ENCODE measurements at regions not wholly inside any gene's neighbourhood (a gene's known extent, or its start where the extent isn't known, plus 50 kb on each side); places are given as distances from the start of the nearest gene placed in this dataset.

DNA sequence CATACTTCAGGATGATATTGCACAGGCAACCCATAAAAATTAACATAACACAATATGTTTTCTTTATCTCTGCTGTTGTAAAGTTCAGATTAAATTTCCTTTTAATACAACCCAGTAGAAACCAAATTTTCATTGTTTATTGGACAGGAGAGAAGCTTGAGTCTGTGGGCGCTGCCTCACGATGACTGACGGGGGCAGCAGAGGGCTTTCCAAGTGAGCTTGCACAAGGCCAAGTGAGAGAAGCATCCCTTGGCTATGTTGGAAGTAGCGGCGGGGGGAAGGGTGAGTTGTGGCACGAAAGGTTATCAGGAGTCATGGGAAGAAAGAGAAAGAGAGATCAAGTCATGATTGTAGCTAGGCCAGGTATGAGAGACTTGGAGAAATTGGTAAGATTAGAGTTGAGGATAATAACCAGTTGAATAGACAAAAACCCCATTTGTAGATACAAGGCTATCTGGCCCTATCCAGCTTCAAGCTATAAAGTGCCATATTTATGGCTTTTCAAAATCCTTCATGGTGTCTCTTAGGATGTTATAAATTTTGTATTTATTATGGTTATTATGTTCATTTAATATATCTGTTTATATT is 413.7 kb upstream of the FAM98A start:
- DNase-seq, result no peak

- no peak for DNase-seq
Observed at GRCh38 chr2:34011684-34012083, 412.6 kb upstream of the FAM98A start.

GRCh38 chr2:34005901-34006300 is 406.8 kb upstream of the FAM98A start:
- no peak for DNase-seq

DNA sequence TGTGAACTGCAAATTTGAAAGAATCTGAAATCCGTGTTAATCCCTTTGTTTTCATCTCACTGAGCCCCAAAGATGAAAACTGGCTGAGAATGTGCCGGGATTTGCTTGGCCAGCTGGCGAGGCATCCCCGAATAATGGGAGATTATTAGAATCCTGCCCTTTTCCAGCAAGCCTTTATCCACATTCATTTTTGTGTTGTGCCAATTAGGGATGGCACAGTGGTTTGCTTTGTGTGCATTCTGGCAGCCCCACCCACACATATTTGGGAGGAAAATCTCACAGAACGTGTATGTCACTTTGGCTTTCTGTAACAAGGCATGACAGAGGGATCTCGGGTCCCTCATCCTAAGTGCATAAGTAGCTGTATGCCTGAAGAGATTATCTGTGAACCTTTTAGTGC is 405.8 kb upstream of the FAM98A start:
- DNase-seq, result no peak

DNA sequence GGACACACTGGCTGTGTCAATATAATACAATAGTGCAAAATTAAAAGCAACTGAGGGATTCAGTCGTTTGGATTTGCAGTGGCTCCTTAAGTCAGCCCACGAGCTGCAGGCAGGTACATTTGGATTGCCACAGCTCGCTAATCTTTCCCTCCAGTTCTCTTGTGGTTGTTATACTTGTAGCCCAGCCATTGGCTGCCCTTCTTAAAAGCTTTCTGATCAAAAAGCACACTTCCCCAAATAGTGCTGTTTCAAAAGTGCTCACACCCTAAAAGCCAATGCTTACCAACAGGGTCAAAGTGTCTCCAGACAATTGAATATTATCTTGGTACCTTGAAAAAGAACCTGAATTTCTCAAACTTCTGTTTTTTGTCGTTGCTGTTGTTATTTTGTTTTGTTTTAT is 404.7 kb upstream of the FAM98A start:
- DNase-seq, result no peak

GRCh38 chr2:34001557-34001956 is 402.5 kb upstream of the FAM98A start:
- no peak for DNase-seq

- no peak for DNase-seq
Observed at GRCh38 chr2:33984131-33984530, 385.0 kb upstream of the FAM98A start.

DNA sequence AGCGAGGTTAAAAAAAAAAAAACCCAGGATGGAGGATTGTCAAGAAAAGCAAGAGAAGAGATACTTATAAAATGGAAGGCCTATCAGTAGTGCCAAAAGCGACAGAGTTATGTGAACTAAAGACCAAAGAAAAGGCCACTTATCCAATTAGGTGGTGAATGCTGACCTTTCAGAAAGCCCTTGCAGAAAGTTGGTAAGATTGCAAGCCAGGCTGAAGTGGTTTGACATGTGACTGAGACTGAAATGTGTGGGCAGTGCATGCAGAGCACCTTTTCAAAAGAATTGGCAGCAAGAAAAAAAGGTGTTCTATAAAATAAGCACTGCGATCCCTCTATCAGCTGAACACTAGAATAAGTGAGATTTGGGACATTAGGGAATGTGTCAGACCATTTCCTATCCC is 379.4 kb upstream of the FAM98A start:
- DNase-seq, result no peak

- no peak for DNase-seq
Observed at GRCh38 chr2:33975498-33975897, 376.4 kb upstream of the FAM98A start.

DNA sequence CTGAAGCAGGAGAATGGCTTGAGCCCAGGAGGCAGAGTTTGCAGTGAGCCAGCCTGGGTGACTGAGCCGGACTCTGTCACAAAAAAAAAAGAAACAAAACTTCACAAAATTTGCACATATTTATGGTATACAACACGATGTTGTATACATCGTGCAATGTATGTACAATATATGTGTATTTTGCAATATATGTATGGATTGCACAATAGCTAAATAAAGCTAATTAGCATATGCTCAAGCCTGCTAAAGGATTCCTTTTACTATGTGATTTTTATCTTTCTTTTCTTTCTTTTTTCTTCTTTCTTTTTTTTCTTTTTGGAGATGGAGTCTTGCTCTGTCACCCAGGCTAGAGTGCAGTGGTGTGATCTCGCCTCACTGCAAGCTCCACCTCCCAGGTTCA is 368.0 kb upstream of the FAM98A start:
- no peak for DNase-seq

GRCh38 chr2:33958591-33958990 is 359.5 kb upstream of the FAM98A start:
- DNase-seq, result no peak

- no peak for DNase-seq
Observed at GRCh38 chr2:33949371-33949770, 350.3 kb upstream of the FAM98A start.

DNA sequence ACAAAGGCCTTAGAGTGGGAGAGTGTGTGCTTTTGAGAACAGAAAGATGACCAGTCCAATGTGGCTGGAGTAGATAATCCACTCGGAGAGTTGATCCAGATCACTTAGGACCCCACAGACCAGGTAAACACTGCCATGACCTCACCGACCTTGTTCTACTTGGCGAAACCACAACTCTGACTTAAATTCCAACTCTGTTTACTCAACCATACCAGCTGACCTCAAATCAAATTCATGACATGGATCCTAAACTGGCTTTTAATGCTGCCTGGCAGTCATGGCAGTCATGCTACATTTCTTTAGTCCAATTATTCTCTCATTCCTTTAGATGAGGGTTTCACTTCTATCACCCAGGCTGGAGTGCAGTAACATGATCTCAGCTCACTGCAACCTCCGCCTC is 347.1 kb upstream of the FAM98A start:
- no peak for DNase-seq

DNA sequence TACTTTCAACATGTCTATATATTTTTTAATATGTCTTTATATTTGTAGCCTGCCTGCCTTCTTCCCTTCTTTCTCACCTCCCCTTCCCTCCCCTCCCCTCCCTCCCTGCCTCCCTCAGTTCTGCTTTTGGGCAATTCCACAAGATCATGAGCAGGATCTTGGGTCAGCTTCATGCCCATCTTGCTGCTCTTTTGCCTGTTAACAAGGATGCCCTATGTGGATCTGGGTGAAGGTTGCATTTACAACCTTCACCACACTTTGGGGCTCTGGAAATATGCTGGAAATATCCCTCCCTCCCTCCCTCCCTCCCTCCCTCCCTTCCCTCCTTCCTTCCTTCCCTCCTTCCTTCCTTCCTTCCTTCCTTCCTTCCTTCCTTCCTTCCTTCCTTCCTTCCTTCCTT is 334.1 kb upstream of the FAM98A start:
- DNase-seq, result no peak

- no peak for DNase-seq
Observed at GRCh38 chr2:33931164-33931563, 332.1 kb upstream of the FAM98A start.

DNA sequence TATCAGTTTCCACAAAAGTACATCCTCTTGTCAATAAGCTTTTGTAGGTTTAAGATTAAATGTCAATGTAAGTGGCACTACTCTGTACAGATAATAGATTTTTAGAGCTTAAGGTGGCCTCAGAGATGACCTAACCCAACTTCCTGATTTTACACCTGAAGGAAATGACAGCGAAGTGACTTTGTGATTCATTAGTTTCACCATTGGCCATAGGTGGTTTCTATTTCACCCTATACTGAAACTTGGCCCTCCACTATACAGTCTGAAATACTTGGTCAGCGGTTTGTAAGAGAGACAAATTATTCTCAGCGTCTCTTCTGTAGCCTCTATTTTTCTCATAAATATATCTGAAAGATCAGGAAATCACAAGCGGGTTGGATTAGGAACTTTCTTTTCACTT is 330.4 kb upstream of the FAM98A start:
- no peak for DNase-seq

DNA sequence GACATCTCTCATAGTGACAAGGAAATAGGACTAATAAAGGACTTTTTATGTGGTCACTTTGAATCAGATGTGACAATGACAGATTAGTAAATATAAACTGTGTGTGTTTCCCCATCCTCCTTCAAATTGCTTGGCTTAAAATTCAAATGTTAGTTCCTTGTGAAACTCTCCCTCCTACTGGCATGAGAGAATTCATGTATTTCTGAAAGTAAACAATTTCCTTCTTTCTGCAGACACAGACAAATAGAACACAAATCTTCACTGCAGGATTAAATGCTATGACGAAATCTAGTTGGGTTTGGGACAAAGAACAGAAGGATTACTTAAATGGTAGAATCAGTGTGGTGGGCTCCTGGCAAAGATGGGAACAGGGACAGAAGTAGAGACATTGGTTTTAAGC is 328.7 kb upstream of the FAM98A start:
- DNase-seq, result no peak

DNA sequence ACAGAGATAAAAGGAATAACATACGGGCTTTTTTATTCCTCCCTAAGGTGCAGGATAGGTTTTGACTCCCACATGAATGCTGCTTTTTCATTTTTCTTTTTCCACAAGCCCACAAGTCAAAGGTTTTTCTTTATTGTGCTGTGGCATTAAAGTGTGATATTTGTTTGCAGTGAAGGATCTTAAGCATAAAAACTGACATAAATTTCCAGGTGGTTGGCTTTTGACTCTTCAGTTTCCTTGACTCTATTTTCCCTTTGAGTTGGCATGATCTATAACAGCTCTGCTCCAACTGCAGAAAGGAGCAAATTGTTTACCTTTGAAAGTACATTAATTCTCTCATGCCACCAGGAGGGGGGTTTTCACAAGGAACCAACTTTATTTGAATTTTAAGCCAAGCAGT is 326.2 kb upstream of the FAM98A start:
- DNase-seq, result no peak

DNA sequence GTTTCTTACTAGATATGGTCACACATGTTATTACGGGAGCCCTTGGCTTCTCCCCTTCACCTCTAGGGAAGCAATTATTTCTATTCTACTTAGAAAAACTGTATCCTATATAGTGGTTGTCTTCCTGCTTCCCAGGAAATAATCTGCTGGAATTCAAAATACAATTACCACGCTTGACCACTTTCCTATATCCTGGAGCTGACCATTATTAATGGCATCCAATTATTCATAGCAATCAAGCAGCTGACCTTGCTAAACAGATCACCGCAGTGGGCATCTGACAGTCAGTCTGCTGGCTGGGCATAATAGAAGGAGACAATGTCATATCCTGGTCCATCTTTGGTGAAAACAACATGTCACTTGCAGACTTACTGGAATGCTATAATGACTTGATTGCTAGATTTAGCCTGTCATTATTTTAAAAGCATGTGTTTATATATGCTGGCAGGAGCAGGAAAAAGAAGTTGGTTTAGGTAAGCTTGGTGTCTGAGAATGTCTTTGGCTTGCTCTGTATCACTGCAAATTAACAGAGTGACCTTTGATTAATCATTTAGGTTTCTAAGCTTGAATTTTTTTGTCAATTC is 325.6 kb upstream of the FAM98A start:
- DNase-seq, result no peak

- no peak for DNase-seq
Observed at GRCh38 chr2:33917252-33917651, 318.2 kb upstream of the FAM98A start.

GRCh38 chr2:33913071-33913616 is 314.0 kb upstream of the FAM98A start:
- no peak for DNase-seq

GRCh38 chr2:33911327-33911726 is 312.2 kb upstream of the FAM98A start:
- DNase-seq, result no peak

DNA sequence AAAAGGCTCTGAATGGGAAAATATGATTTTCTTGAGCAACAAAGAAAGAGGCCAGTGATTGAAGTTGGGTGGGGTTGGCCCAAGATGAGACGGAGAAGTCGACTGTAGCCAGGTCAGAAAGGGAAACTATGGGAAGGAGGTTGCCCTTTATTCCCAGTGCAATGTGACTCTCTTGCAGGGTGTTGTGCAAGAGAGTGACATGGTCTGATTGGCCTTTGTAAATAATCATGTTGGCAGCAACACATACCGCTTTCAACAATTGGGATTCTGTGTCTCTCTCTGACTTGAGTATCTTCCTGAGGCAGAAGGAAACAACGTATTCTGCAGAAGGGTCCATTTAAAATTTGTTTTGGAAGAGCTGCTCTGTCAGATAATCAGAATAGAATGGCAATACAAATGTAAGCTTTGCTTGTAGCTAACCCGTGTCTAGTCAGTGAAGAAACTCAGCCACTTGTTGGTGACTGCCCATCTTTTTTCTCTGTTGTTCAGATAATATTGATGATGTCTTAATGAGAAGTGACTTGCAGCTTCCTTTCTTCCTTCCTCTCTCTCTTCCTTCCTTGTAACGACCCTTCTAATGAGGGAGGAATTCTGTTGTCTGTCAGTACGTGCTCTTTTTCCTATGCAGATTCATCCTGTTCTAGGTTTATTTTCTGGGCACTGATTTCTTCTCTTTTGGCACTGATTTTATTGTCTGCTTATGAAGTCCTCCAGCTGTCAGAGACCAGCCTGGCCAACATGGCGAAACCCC is 311.0 kb upstream of the FAM98A start:
- no peak for DNase-seq

GRCh38 chr2:33907866-33908265 is 308.8 kb upstream of the FAM98A start:
- no peak for DNase-seq
